IMR-90 (cell line): ENCODE measurements at regions not wholly inside any gene's neighbourhood (a gene's known extent, or its start where the extent isn't known, plus 50 kb on each side); places are given as distances from the start of the nearest gene placed in this dataset.

Experiments
- ATAC-seq: fragments of 200-7000 bp; cut with Tn5 transposase; 2 replicates; pipeline ENCODE4 v1.9.1; 2020; ENCODE audit warnings: low read depth, mild to moderate bottlenecking, moderate library complexity
- BruUV-seq: library from RNA; stranded (reverse); fragments of 400-500 nt; replicated peaks from 2 replicates; lab custom pipeline; 2021; lab: Mats Ljungman, UMichigan
- CTCF ChIA-PET: fragments of 300-600 bp; formaldehyde crosslinking; extraction: SDS; loops from one replicate; lab custom pipeline; 2021; ENCODE audit warnings: antibody characterized with exemption; lab: Yijun Ruan, JAX
- POLR2A ChIA-PET: fragments of 300-600 bp; sonication (Branson Sonifier 250); formaldehyde crosslinking; loops from one replicate; lab custom pipeline; 2022; ENCODE audit warnings: antibody characterized with exemption; ENCODE audit not compliant: unreplicated experiment; lab: Charles Lee
- DNase-seq: peaks from one replicate; pipeline ENCODE4 v3.0.0; 2013
- H2AFZ ChIP-seq: replicated peaks from 2 replicates; pipeline ENCODE3; 2013; ENCODE audit warnings: low read length, mild to moderate bottlenecking; ENCODE audit not compliant: poor library complexity
- H2AK5ac ChIP-seq: 2 replicates; pipeline ENCODE4 v1.6.1; 2013; ENCODE audit warnings: low read depth, low read length, inconsistent platforms
- H2AK9ac ChIP-seq: replicated peaks from 2 replicates; pipeline ENCODE3; 2013; ENCODE audit warnings: mild to moderate bottlenecking, low read depth, low read length, moderate library complexity; ENCODE audit not compliant: poor library complexity
- H2BK120ac ChIP-seq: 2 replicates; pipeline ENCODE4 v1.6.1; 2013; ENCODE audit warnings: low read depth, low read length, inconsistent platforms
- H2BK15ac ChIP-seq: 3 replicates; pipeline ENCODE4 v1.6.1; 2013; ENCODE audit warnings: low read depth, low read length, inconsistent platforms
- H2BK20ac ChIP-seq: 2 replicates; pipeline ENCODE4 v1.6.1; 2013; ENCODE audit warnings: low read depth, mild to moderate bottlenecking, inconsistent platforms, low read length, moderate library complexity
- H2BK5ac ChIP-seq: 2 replicates; pipeline ENCODE4 v1.6.1; 2013; ENCODE audit warnings: mild to moderate bottlenecking, low read depth, low read length, inconsistent platforms; ENCODE audit not compliant: poor library complexity, severe bottlenecking
- H3K14ac ChIP-seq: replicated peaks from 2 replicates; pipeline ENCODE4 v1.6.1; 2013; ENCODE audit warnings: low read depth, low read length, inconsistent platforms
- H3K18ac ChIP-seq: 2 replicates; pipeline ENCODE4 v1.6.1; 2013; ENCODE audit warnings: low read depth, low read length, control low read depth
- H3K23ac ChIP-seq: 2 replicates; pipeline ENCODE4 v1.6.1; 2013; ENCODE audit warnings: low read depth, low read length, inconsistent platforms
- H3K27ac ChIP-seq: 2 replicates; pipeline ENCODE4 v1.5.1; 2013; ENCODE audit warnings: mild to moderate bottlenecking, control low read depth, low read length; ENCODE audit not compliant: insufficient read depth
- H3K27me3 ChIP-seq: 2 replicates; pipeline ENCODE4 v1.6.1; 2013; ENCODE audit warnings: low read length; ENCODE audit not compliant: control insufficient read depth, insufficient read depth
- H3K36me3 ChIP-seq: 2 replicates; pipeline ENCODE4 v1.6.1; 2013; ENCODE audit warnings: low read length, mixed read lengths; ENCODE audit not compliant: control insufficient read depth, insufficient read depth
- H3K4ac ChIP-seq: 2 replicates; pipeline ENCODE4 v1.6.1; 2013; ENCODE audit warnings: low read depth, low read length, inconsistent platforms
- H3K4me1 ChIP-seq: 2 replicates; pipeline ENCODE4 v1.6.1; 2013; ENCODE audit warnings: low read length, mixed read lengths; ENCODE audit not compliant: control insufficient read depth, insufficient read depth
- H3K4me2 ChIP-seq: 2 replicates; pipeline ENCODE4 v1.6.1; 2013; ENCODE audit warnings: low read depth, mild to moderate bottlenecking, control low read depth, low read length, moderate library complexity
- H3K4me3 ChIP-seq: 2 replicates; pipeline ENCODE4 v1.5.1; 2013; ENCODE audit warnings: low read depth, mild to moderate bottlenecking, control low read depth, low read length, moderate library complexity; ENCODE audit not compliant: insufficient read depth
- H3K56ac ChIP-seq: 2 replicates; pipeline ENCODE4 v1.6.1; 2013; ENCODE audit warnings: low read length, inconsistent platforms; ENCODE audit not compliant: insufficient read depth; ENCODE audit errors: extremely low read depth
- H3K79me1 ChIP-seq, 2 experiments: 2 replicates each; pipeline ENCODE4 v1.6.1; 2013; ENCODE audit warnings: low read length in 2 of 2, inconsistent platforms in 1 of 2, low read depth in 1 of 2
- H3K9ac ChIP-seq: 2 replicates; pipeline ENCODE4 v1.6.1; 2013; ENCODE audit warnings: low read depth, low read length, control low read depth
- H3K9me1 ChIP-seq: 2 replicates; pipeline ENCODE4 v1.6.1; 2013; ENCODE audit warnings: low read length, inconsistent platforms; ENCODE audit not compliant: insufficient read depth
- H3K9me3 ChIP-seq: 2 replicates; pipeline ENCODE4 v1.6.1; 2013; ENCODE audit warnings: low read length; ENCODE audit not compliant: control insufficient read depth, insufficient read depth
- H4K20me1 ChIP-seq: 2 replicates; pipeline ENCODE4 v1.6.1; 2013; ENCODE audit warnings: low read length, inconsistent platforms; ENCODE audit not compliant: insufficient read depth
- H4K5ac ChIP-seq: 2 replicates; pipeline ENCODE4 v1.6.1; 2013; ENCODE audit warnings: mild to moderate bottlenecking, low read depth, low read length, control low read depth
- H4K8ac ChIP-seq, 2 experiments: 2 replicates each; pipeline ENCODE4 v1.6.1; 2013; ENCODE audit warnings: low read depth in 2 of 2, low read length in 2 of 2, control low read depth in 1 of 2, inconsistent platforms in 1 of 2
- H4K91ac ChIP-seq: 2 replicates; pipeline ENCODE4 v1.6.1; 2013; ENCODE audit warnings: low read depth, low read length, inconsistent platforms; ENCODE audit not compliant: insufficient read depth
- BHLHE40 ChIP-seq: fragments of 150-350 bp; IDR thresholded peaks from 2 replicates; pipeline ENCODE4 v1.6.1; 2016; ENCODE audit warnings: mild to moderate bottlenecking, low read depth, low read length
- CEBPB ChIP-seq: IDR thresholded peaks from 2 replicates; pipeline ENCODE4 v1.6.1; 2012; ENCODE audit warnings: low read depth, low read length, improper control_type of control experiment
- CHD1 ChIP-seq: IDR thresholded peaks from 2 replicates; pipeline ENCODE4 v1.6.1; 2012; ENCODE audit warnings: low read depth, low read length, improper control_type of control experiment
- FOS ChIP-seq: fragments of 150-350 bp; IDR thresholded peaks from 2 replicates; pipeline ENCODE4 v1.6.1; 2016; ENCODE audit warnings: low read depth, low read length
- NFE2L2 ChIP-seq: fragments of 150-350 bp; IDR thresholded peaks from 2 replicates; pipeline ENCODE4 v1.6.1; 2016; ENCODE audit warnings: low read depth, mild to moderate bottlenecking, low read length
- POLR2A ChIP-seq: IDR thresholded peaks from 2 replicates; pipeline ENCODE4 v1.6.1; 2012; ENCODE audit warnings: mild to moderate bottlenecking, low read depth, low read length
- RCOR1 ChIP-seq: IDR thresholded peaks from 2 replicates; pipeline ENCODE4 v1.6.1; 2012; ENCODE audit warnings: mild to moderate bottlenecking, low read length, improper control_type of control experiment; ENCODE audit not compliant: insufficient replicate concordance
- RFX5 ChIP-seq: IDR thresholded peaks from 2 replicates; pipeline ENCODE4 v1.8.0; 2012; ENCODE audit warnings: low read depth, mild to moderate bottlenecking, low read length, moderate library complexity
- SMC3 ChIP-seq: fragments of 150-350 bp; IDR thresholded peaks from 2 replicates; pipeline ENCODE4 v1.6.1; 2016; ENCODE audit warnings: low read depth, mild to moderate bottlenecking, antibody characterized with exemption, low read length, moderate library complexity
- WGBS, 2 experiments: methylation state at CpG; one replicate each; pipeline versions ENCODE4 v1.1.5 to v1.1.7; 2013; ENCODE audit warnings: missing lambda C conversion rate in 2 of 2; ENCODE audit not compliant: insufficient read length in 1 of 2; ENCODE audit errors: extremely low coverage in 2 of 2; 5-methylcytosine and 5-hydroxymethylcytosine counted together
- dilution Hi-C: fragments of 300-500 bp; cut with HindIII; formaldehyde crosslinking; loops from one replicate; pipeline ENCODE4 v1.14.3; 2018; ENCODE audit warnings: low sequenced_read_pairs; ENCODE audit not compliant: unreplicated experiment
- in situ Hi-C: fragments of 300-500 bp; cut with MboI; formaldehyde crosslinking; loops from 3 replicates; pipeline ENCODE4 v1.14.3; 2019; ENCODE audit warnings: low sequenced_read_pairs, inconsistent platforms, mixed read lengths
- intact Hi-C: fragments of 100-400 bp; cut with micrococcal nuclease; formaldehyde crosslinking; loops from 2 replicates; pipeline ENCODE4 v1.10.0; 2022
- TF ChIP-seq, protein P1 (sequence below): conservative IDR thresholded peaks from 2 replicates; pipeline ENCODE4 v1.5.1; 2012; ENCODE audit warnings: mild to moderate bottlenecking, low read depth, low read length, improper control_type of control experiment
- TF ChIP-seq, protein P2 (sequence below): fragments of 150-350 bp; IDR thresholded peaks from 2 replicates; pipeline ENCODE4 v1.6.1; 2017; ENCODE audit warnings: mild to moderate bottlenecking, antibody characterized with exemption, low read length, low read depth

DNA sequence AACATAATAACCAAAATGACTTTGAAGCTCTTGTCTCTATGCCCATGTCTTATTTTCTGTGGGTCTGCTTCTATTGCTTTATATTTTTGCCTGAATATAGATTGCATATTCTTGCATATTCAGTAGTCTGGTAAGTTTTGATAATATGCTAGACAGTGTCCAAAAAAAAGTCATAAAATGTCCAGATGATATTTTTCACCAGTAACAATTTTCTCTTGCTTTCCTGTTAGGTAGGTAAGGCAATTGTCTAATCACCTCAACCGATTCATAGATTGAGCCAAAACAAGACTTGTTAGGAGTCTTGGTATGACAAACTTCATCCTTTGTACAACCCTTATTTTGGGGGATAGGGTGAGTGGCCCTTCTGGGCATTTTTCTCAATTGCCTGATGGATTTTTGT, 277.0 kb upstream of the NRP1 start:
- H4K8ac ChIP-seq: no peak overlapping the region
- BruUV-seq: no TSS peak
- H2BK20ac ChIP-seq: no peak overlapping the region
- no peak overlapping the region for H3K23ac ChIP-seq
- no peak overlapping the region for H2BK15ac ChIP-seq
- no peak overlapping the region for H3K27ac ChIP-seq
- no CpG with 5 or more reads among the region's 1 CpG for WGBS, 2 experiments
- no peak overlapping the region for H3K4ac ChIP-seq
- DNase-seq (no peak), ATAC-seq (no peak)
- H3K14ac ChIP-seq: no peak overlapping the region
- no peak overlapping the region for H3K56ac ChIP-seq
- intact Hi-C loops (no loop called here), dilution Hi-C loops (no loop called here), in situ Hi-C loops (no loop called here)
- H3K36me3 ChIP-seq: no peaks in the 10 kb centered on the region
- TF ChIP-seq RCOR1: no peak
- no peak for TF ChIP-seq POLR2A
- no peak for TF ChIP-seq CEBPB
- no peak for TF ChIP-seq FOS
- TF ChIP-seq SMC3: no peak
- TF ChIP-seq CHD1: no peak
- no peak for TF ChIP-seq RFX5
- no peak for TF ChIP-seq NFE2L2
- no peak for TF ChIP-seq BHLHE40
- TF ChIP-seq, protein P1, sequence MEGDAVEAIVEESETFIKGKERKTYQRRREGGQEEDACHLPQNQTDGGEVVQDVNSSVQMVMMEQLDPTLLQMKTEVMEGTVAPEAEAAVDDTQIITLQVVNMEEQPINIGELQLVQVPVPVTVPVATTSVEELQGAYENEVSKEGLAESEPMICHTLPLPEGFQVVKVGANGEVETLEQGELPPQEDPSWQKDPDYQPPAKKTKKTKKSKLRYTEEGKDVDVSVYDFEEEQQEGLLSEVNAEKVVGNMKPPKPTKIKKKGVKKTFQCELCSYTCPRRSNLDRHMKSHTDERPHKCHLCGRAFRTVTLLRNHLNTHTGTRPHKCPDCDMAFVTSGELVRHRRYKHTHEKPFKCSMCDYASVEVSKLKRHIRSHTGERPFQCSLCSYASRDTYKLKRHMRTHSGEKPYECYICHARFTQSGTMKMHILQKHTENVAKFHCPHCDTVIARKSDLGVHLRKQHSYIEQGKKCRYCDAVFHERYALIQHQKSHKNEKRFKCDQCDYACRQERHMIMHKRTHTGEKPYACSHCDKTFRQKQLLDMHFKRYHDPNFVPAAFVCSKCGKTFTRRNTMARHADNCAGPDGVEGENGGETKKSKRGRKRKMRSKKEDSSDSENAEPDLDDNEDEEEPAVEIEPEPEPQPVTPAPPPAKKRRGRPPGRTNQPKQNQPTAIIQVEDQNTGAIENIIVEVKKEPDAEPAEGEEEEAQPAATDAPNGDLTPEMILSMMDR: no peak
- TF ChIP-seq, protein P2, sequence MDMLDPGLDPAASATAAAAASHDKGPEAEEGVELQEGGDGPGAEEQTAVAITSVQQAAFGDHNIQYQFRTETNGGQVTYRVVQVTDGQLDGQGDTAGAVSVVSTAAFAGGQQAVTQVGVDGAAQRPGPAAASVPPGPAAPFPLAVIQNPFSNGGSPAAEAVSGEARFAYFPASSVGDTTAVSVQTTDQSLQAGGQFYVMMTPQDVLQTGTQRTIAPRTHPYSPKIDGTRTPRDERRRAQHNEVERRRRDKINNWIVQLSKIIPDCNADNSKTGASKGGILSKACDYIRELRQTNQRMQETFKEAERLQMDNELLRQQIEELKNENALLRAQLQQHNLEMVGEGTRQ: no peak
- H3K9ac ChIP-seq: no peak overlapping the region
- no peak overlapping the region for H3K4me3 ChIP-seq
- no peaks in the 10 kb centered on the region for H3K9me3 ChIP-seq
- H2AK5ac ChIP-seq: no peak overlapping the region
- H3K4me2 ChIP-seq: no peak overlapping the region
- ChIA-PET CTCF (no interaction called here), POLR2A (no interaction called here)
- H3K9me1 ChIP-seq: no peaks in the 10 kb centered on the region
- no peak overlapping the region for H4K5ac ChIP-seq
- H2AK9ac ChIP-seq: no peak overlapping the region
- H3K4me1 ChIP-seq: 0 out of 2 replicates have a peak, but pooled peaks cover 1% of the 10 kb centered on the region
- H2BK120ac ChIP-seq: no peak overlapping the region
- no peaks in the 10 kb centered on the region for H3K79me1 ChIP-seq
- H3K18ac ChIP-seq: no peak overlapping the region
- H3K27me3 ChIP-seq: peaks cover 2% of the 10 kb centered on the region; the same call in 1 of the 2 replicates
- H2BK5ac ChIP-seq: no peak overlapping the region
- H4K91ac ChIP-seq: no peak overlapping the region
- H4K20me1 ChIP-seq: no peaks in the 10 kb centered on the region
- no peak overlapping the region for H2AFZ ChIP-seq
